GM23338 (cell line): ENCODE measurements at regions not wholly inside any gene's neighbourhood (a gene's known extent, or its start where the extent isn't known, plus 50 kb on each side); places are given as distances from the start of the nearest gene placed in this dataset.

Experiments
- ATAC-seq: fragments of 200-7000 bp; cut with Tn5 transposase; 3 replicates; pipeline ENCODE4 v1.9.1; 2020
- DNase-seq: peaks from one replicate; pipeline ENCODE4 v3.0.0-alpha.2; 2015; ENCODE audit warnings: low spot score
- H2AFZ ChIP-seq: fragments of 200-600 bp; sonication (generic); 2 replicates; pipeline ENCODE4 v1.8.0; 2016; ENCODE audit warnings: antibody characterized with exemption, mild to moderate bottlenecking, moderate library complexity
- H3F3A ChIP-seq: fragments of 200-600 bp; sonication (generic); replicated peaks from 2 replicates; pipeline ENCODE4 v1.8.0; 2017; ENCODE audit warnings: antibody characterized with exemption, mixed run types, low read depth
- H3K27ac ChIP-seq: fragments of 200-600 bp; sonication (generic); 2 replicates; pipeline ENCODE4 v1.6.1; 2016; ENCODE audit warnings: low read depth
- H3K27me3 ChIP-seq: fragments of 200-600 bp; sonication (generic); 2 replicates; pipeline ENCODE4 v1.8.0; 2016; ENCODE audit warnings: mild to moderate bottlenecking, mixed run types, moderate library complexity; ENCODE audit not compliant: insufficient read depth
- H3K36me3 ChIP-seq: fragments of 200-600 bp; sonication (generic); 2 replicates; pipeline ENCODE4 v1.8.0; 2016; ENCODE audit warnings: mild to moderate bottlenecking; ENCODE audit not compliant: insufficient read depth
- H3K4me1 ChIP-seq: fragments of 200-600 bp; sonication (generic); 2 replicates; pipeline ENCODE4 v1.8.0; 2016; ENCODE audit warnings: mild to moderate bottlenecking, moderate library complexity; ENCODE audit not compliant: insufficient read depth
- H3K4me2 ChIP-seq: fragments of 200-600 bp; sonication (generic); 2 replicates; pipeline ENCODE4 v1.7.1; 2017; ENCODE audit warnings: mixed run types
- H3K4me3 ChIP-seq: fragments of 200-600 bp; sonication (generic); 2 replicates; pipeline ENCODE4 v1.6.1; 2016; ENCODE audit warnings: mixed run types
- H3K79me2 ChIP-seq: fragments of 200-600 bp; sonication (generic); replicated peaks from 2 replicates; pipeline ENCODE4 v1.8.0; 2017; ENCODE audit warnings: mild to moderate bottlenecking; ENCODE audit not compliant: insufficient read depth
- H3K9me2 ChIP-seq: fragments of 200-600 bp; sonication (generic); 2 replicates; pipeline ENCODE4 v1.8.0; 2017; ENCODE audit not compliant: insufficient read depth
- H4K20me1 ChIP-seq: fragments of 200-600 bp; sonication (generic); replicated peaks from 2 replicates; pipeline ENCODE4 v1.8.0; 2017; ENCODE audit warnings: mild to moderate bottlenecking; ENCODE audit not compliant: insufficient read depth
- H3K27ac Mint-ChIP-seq: 2 replicates; pipeline ENCODE4 v1.8.0; 2020; ENCODE audit warnings: inconsistent platforms, mild to moderate bottlenecking, moderate library complexity, mixed read lengths
- H3K27me3 Mint-ChIP-seq: 3 replicates; pipeline ENCODE4 v1.8.0; 2022; ENCODE audit warnings: low read depth, mild to moderate bottlenecking, moderate library complexity, mixed read lengths, inconsistent platforms; ENCODE audit not compliant: insufficient read depth, poor library complexity
- H3K36me3 Mint-ChIP-seq: 3 replicates; pipeline ENCODE4 v1.8.0; 2021; ENCODE audit warnings: low read depth, mild to moderate bottlenecking, inconsistent platforms, moderate library complexity, mixed read lengths
- H3K4me1 Mint-ChIP-seq: 3 replicates; pipeline ENCODE4 v1.8.0; 2020; ENCODE audit warnings: mild to moderate bottlenecking, inconsistent platforms, mixed read lengths
- H3K4me3 Mint-ChIP-seq: 3 replicates; pipeline ENCODE4 v1.8.0; 2021; ENCODE audit warnings: moderate library complexity, mild to moderate bottlenecking, inconsistent platforms, mixed read lengths
- H3K9me3 Mint-ChIP-seq: 3 replicates; pipeline ENCODE4 v1.8.0; 2020; ENCODE audit warnings: moderate library complexity, mild to moderate bottlenecking, inconsistent platforms, mixed read lengths
- JUNB ChIP-seq: IDR thresholded peaks from one replicate; pipeline ENCODE4 v1.6.1; 2016; ENCODE audit warnings: antibody characterized with exemption; ENCODE audit not compliant: unreplicated experiment
- POLR2AphosphoS5 ChIP-seq: IDR thresholded peaks from 2 replicates; pipeline ENCODE4 v1.6.1; 2016; ENCODE audit warnings: antibody characterized with exemption, low read depth
- STAT1 ChIP-seq: IDR thresholded peaks from one replicate; pipeline ENCODE4 v1.6.1; 2016; ENCODE audit warnings: antibody characterized with exemption; ENCODE audit not compliant: unreplicated experiment
- ZNF331 ChIP-seq: fragments of 250-450 bp; sonication (Bioruptor Pico); IDR thresholded peaks from 2 replicates; pipeline ENCODE4 v1.5.0; 2020; ENCODE audit warnings: low read depth, mild to moderate bottlenecking, moderate library complexity
- TF ChIP-seq, protein P1 (sequence below): IDR thresholded peaks from 2 replicates; pipeline ENCODE4 v1.6.1; 2016; ENCODE audit warnings: antibody characterized with exemption
- TF ChIP-seq, protein P2 (sequence below): fragments of 250-450 bp; sonication (Bioruptor Pico); IDR thresholded peaks from 2 replicates; pipeline ENCODE4 v1.5.0; 2020; ENCODE audit warnings: mild to moderate bottlenecking, moderate library complexity

DNA sequence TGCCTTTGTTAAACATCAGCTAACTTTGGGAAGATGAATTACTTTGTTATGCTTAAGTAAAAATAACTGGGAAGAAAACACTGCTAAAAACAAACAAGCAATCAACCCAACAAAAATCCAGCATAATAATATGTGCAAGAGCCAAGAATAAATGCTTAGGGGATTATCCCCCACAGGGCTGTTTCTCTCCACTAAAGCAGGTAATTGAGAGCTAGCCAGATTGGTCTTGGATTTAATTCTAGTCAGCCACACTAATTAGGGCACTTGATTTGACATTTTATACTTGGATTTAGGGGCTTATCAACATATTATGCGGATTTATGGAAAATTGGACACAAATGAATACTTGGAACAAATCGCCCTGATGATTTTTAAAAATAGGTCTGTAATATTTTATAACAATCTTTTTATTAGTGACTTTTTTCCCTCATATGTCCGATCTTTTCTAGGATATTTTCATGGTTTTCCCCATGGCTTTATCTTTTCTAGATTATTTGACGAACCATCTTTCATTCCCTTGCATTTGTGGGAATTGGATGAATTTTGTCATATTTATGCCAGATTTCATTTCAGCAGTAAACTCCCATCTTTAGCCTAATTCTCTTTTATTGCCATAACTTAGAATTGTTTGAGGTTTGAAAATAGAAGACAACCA, 199.1 kb upstream of the NXPH2 start:
- Histone ChIP-seq H3K36me3 (no peaks in the 10 kb centered on the region), H3K4me1 (no peaks in the 10 kb centered on the region), H3K27me3 (no peaks in the 10 kb centered on the region), H3K27ac (no peak overlapping the region), H3K79me2 (no peaks in the 10 kb centered on the region), H4K20me1 (no peaks in the 10 kb centered on the region), H3K4me3 (no peak overlapping the region), H2AFZ (no peak overlapping the region), H3F3A (no peaks in the 10 kb centered on the region), H3K9me2 (no peaks in the 10 kb centered on the region; the same call in 1 of the 2 replicates), H3K4me2 (no peak overlapping the region)
- ATAC-seq (no peak), DNase-seq (no peak)
- Mint-ChIP-seq H3K9me3 (peaks cover 7% of the 10 kb centered on the region; the same call in 1 of the 3 replicates), H3K36me3 (peaks cover 7% of the 10 kb centered on the region; the same call in 2 of the 3 replicates), H3K4me1 (no peaks in the 10 kb centered on the region), H3K4me3 (no peak overlapping the region), H3K27ac (no peak overlapping the region), H3K27me3 (peaks cover 3% of the 10 kb centered on the region)
- TF ChIP-seq, protein P1, sequence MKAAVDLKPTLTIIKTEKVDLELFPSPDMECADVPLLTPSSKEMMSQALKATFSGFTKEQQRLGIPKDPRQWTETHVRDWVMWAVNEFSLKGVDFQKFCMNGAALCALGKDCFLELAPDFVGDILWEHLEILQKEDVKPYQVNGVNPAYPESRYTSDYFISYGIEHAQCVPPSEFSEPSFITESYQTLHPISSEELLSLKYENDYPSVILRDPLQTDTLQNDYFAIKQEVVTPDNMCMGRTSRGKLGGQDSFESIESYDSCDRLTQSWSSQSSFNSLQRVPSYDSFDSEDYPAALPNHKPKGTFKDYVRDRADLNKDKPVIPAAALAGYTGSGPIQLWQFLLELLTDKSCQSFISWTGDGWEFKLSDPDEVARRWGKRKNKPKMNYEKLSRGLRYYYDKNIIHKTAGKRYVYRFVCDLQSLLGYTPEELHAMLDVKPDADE = no peak
- TF ChIP-seq ZNF331 (CRISPR knock-in tag) (no peak), STAT1 (no peak), POLR2AphosphoS5 (no peak), JUNB (no peak)
- TF ChIP-seq, protein P2, sequence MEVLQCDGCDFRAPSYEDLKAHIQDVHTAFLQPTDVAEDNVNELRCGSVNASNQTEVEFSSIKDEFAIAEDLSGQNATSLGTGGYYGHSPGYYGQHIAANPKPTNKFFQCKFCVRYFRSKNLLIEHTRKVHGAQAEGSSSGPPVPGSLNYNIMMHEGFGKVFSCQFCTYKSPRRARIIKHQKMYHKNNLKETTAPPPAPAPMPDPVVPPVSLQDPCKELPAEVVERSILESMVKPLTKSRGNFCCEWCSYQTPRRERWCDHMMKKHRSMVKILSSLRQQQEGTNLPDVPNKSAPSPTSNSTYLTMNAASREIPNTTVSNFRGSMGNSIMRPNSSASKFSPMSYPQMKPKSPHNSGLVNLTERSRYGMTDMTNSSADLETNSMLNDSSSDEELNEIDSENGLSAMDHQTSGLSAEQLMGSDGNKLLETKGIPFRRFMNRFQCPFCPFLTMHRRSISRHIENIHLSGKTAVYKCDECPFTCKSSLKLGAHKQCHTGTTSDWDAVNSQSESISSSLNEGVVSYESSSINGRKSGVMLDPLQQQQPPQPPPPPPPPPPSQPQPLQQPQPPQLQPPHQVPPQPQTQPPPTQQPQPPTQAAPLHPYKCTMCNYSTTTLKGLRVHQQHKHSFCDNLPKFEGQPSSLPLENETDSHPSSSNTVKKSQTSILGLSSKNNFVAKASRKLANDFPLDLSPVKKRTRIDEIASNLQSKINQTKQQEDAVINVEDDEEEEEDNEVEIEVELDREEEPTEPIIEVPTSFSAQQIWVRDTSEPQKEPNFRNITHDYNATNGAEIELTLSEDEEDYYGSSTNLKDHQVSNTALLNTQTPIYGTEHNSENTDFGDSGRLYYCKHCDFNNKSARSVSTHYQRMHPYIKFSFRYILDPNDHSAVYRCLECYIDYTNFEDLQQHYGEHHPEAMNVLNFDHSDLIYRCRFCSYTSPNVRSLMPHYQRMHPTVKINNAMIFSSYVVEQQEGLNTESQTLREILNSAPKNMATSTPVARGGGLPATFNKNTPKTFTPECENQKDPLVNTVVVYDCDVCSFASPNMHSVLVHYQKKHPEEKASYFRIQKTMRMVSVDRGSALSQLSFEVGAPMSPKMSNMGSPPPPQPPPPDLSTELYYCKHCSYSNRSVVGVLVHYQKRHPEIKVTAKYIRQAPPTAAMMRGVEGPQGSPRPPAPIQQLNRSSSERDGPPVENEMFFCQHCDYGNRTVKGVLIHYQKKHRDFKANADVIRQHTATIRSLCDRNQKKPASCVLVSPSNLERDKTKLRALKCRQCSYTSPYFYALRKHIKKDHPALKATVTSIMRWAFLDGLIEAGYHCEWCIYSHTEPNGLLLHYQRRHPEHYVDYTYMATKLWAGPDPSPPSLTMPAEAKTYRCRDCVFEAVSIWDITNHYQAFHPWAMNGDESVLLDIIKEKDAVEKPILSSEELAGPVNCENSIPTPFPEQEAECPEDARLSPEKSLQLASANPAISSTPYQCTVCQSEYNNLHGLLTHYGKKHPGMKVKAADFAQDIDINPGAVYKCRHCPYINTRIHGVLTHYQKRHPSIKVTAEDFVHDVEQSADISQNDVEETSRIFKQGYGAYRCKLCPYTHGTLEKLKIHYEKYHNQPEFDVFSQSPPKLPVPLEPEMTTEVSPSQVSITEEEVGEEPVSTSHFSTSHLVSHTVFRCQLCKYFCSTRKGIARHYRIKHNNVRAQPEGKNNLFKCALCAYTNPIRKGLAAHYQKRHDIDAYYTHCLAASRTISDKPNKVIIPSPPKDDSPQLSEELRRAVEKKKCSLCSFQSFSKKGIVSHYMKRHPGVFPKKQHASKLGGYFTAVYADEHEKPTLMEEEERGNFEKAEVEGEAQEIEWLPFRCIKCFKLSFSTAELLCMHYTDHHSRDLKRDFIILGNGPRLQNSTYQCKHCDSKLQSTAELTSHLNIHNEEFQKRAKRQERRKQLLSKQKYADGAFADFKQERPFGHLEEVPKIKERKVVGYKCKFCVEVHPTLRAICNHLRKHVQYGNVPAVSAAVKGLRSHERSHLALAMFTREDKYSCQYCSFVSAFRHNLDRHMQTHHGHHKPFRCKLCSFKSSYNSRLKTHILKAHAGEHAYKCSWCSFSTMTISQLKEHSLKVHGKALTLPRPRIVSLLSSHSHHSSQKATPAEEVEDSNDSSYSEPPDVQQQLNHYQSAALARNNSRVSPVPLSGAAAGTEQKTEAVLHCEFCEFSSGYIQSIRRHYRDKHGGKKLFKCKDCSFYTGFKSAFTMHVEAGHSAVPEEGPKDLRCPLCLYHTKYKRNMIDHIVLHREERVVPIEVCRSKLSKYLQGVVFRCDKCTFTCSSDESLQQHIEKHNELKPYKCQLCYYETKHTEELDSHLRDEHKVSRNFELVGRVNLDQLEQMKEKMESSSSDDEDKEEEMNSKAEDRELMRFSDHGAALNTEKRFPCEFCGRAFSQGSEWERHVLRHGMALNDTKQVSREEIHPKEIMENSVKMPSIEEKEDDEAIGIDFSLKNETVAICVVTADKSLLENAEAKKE = no peak
